Neural cell (in vitro differentiated cells): ENCODE measurements at regions not wholly inside any gene's neighbourhood (a gene's known extent, or its start where the extent isn't known, plus 50 kb on each side); places are given as distances from the start of the nearest gene placed in this dataset.

Source experiments
- EZH2 ChIP-seq: fragments of 200-600, 300-800 bp; shearing (Covaris generic), sonication (generic); IDR thresholded peaks from 2 replicates; pipeline ENCODE4 v1.6.1; 2014; ENCODE audit warnings: antibody characterized with exemption, low read length, borderline replicate concordance, mild to moderate bottlenecking; ENCODE audit not compliant: insufficient read depth, poor library complexity, severe bottlenecking
- POLR2AphosphoS5 ChIP-seq: IDR thresholded peaks from 2 replicates; pipeline ENCODE4 v1.6.1; 2012
- RAD21 ChIP-seq: fragments of 450-650 bp; conservative IDR thresholded peaks from 2 replicates; pipeline ENCODE4 v1.6.1; 2014; ENCODE audit warnings: antibody characterized with exemption, mild to moderate bottlenecking, moderate library complexity
- TF ChIP-seq, protein P1 (sequence below): fragments of 450-650 bp; IDR thresholded peaks from 2 replicates; pipeline ENCODE4 v1.5.1; 2014; ENCODE audit warnings: antibody characterized with exemption, mild to moderate bottlenecking, moderate library complexity; ENCODE audit not compliant: poor library complexity, severe bottlenecking

DNA sequence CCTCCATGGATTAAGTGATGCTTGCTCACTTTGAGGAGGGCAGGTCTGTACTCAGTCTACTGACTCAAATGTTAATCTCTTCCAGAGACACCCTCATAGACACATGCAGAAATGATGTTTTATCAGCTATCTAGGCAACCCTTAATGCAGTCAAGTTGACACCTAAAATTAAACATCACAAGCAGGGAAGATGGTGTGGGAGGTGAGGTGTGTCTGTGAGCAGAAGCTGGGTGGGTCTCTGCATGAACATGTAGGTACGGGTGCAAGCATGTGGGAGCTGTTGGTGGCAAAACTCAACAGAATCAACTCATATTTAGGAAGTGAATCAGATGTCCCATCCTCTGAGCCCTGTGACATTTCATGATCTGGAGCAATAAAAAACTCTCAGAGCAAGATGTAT is 249.2 kb upstream of the SGCG start:
- no peak for TF ChIP-seq EZH2
- TF ChIP-seq, protein P1, sequence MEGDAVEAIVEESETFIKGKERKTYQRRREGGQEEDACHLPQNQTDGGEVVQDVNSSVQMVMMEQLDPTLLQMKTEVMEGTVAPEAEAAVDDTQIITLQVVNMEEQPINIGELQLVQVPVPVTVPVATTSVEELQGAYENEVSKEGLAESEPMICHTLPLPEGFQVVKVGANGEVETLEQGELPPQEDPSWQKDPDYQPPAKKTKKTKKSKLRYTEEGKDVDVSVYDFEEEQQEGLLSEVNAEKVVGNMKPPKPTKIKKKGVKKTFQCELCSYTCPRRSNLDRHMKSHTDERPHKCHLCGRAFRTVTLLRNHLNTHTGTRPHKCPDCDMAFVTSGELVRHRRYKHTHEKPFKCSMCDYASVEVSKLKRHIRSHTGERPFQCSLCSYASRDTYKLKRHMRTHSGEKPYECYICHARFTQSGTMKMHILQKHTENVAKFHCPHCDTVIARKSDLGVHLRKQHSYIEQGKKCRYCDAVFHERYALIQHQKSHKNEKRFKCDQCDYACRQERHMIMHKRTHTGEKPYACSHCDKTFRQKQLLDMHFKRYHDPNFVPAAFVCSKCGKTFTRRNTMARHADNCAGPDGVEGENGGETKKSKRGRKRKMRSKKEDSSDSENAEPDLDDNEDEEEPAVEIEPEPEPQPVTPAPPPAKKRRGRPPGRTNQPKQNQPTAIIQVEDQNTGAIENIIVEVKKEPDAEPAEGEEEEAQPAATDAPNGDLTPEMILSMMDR = no peak
- no peak for TF ChIP-seq RAD21
- TF ChIP-seq POLR2AphosphoS5 = no peak
